Ecto neural progenitor cell (in vitro differentiated cells): ENCODE measurements at regions not wholly inside any gene's neighbourhood (a gene's known extent, or its start where the extent isn't known, plus 50 kb on each side); places are given as distances from the start of the nearest gene placed in this dataset.
"Not testable (repeated sequence)": the region's sequence is repeated elsewhere in the genome, so short reads cannot be mapped to it uniquely, and the experiment has no call there.

Experiments
- DNase-seq: peaks from one replicate; pipeline ENCODE4 v3.0.0-alpha.2; 2018; ENCODE audit warnings: low spot score

GRCh38 chr15:93360976-93361375 is 272.0 kb upstream of the RGMA start:
- DNase-seq, result no peak

GRCh38 chr15:93360318-93360717 is 271.3 kb upstream of the RGMA start:
- DNase-seq, result no peak

- DNase-seq, result no peak
Measured at GRCh38 chr15:93359425-93360131, 270.6 kb upstream of the RGMA start.

- no peak for DNase-seq
Measured at GRCh38 chr15:93359060-93359408, 270.0 kb upstream of the RGMA start.

GRCh38 chr15:93358166-93359059 is 269.4 kb upstream of the RGMA start:
- no peak for DNase-seq

GRCh38 chr15:93348711-93349545 is 259.9 kb upstream of the RGMA start:
- DNase-seq, result peak; percentile 57

- DNase-seq, result no peak
Measured at GRCh38 chr15:93347986-93348385, 259.0 kb upstream of the RGMA start.

GRCh38 chr15:93345981-93346380 is 257.0 kb upstream of the RGMA start:
- no peak for DNase-seq

GRCh38 chr15:93343402-93343801 is 254.4 kb upstream of the RGMA start:
- DNase-seq, result not testable (repeated sequence)

GRCh38 chr15:93341164-93341563 is 252.2 kb upstream of the RGMA start:
- no peak for DNase-seq

- no peak for DNase-seq
Measured at GRCh38 chr15:93340406-93340805, 251.4 kb upstream of the RGMA start.

GRCh38 chr15:93333796-93334195 is 244.8 kb upstream of the RGMA start:
- DNase-seq, result peak; percentile 54

GRCh38 chr15:93333126-93333525 is 244.1 kb upstream of the RGMA start:
- not testable (repeated sequence) for DNase-seq

- no peak for DNase-seq
Measured at GRCh38 chr15:93332168-93332553, 243.2 kb upstream of the RGMA start.

- no peak for DNase-seq
Measured at GRCh38 chr15:93331545-93332167, 242.6 kb upstream of the RGMA start.

- no peak for DNase-seq
Measured at GRCh38 chr15:93330912-93331544, 242.0 kb upstream of the RGMA start.

GRCh38 chr15:93327364-93327763 is 238.4 kb upstream of the RGMA start:
- DNase-seq, result no peak

- no peak for DNase-seq
Measured at GRCh38 chr15:93324186-93324975, 235.4 kb upstream of the RGMA start.

GRCh38 chr15:93321881-93322282 is 232.9 kb upstream of the RGMA start:
- no peak for DNase-seq

- DNase-seq, result peak; percentile 17
Measured at GRCh38 chr15:93319121-93319814, 230.3 kb upstream of the RGMA start.
